NCI-H2081 (cell line): ENCODE measurements at regions not wholly inside any gene's neighbourhood (a gene's known extent, or its start where the extent isn't known, plus 50 kb on each side); places are given as distances from the start of the nearest gene placed in this dataset.
"Not testable (repeated sequence)": the region's sequence is repeated elsewhere in the genome, so short reads cannot be mapped to it uniquely, and the experiment has no call there.

Source experiments
- DNase-seq, 2 experiments: peaks; one replicate each; lab custom pipeline; 2025; lab: John Stamatoyannopoulos, UW

DNA sequence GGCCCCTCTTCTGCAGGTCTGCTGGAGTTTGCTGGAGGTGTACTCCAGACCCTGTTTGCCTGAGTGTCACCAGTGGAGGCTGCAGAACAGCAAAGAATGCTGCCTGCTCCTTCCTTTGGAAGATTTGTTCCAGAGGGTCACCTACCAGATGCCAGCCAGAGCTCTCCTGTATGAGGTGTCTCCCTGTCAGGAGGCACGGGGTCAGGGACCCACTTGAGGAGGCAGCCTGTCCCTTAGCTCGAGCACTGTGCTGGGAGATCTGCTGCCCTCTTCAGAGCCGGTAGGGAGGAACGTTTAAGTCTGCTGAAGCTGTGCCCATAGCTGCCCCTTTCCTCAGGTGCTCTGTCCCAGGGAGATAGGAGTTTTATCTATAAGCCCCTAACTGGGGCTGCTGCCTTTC, 207.9 kb downstream of the FAT3 start:
- no peak for DNase-seq

DNA sequence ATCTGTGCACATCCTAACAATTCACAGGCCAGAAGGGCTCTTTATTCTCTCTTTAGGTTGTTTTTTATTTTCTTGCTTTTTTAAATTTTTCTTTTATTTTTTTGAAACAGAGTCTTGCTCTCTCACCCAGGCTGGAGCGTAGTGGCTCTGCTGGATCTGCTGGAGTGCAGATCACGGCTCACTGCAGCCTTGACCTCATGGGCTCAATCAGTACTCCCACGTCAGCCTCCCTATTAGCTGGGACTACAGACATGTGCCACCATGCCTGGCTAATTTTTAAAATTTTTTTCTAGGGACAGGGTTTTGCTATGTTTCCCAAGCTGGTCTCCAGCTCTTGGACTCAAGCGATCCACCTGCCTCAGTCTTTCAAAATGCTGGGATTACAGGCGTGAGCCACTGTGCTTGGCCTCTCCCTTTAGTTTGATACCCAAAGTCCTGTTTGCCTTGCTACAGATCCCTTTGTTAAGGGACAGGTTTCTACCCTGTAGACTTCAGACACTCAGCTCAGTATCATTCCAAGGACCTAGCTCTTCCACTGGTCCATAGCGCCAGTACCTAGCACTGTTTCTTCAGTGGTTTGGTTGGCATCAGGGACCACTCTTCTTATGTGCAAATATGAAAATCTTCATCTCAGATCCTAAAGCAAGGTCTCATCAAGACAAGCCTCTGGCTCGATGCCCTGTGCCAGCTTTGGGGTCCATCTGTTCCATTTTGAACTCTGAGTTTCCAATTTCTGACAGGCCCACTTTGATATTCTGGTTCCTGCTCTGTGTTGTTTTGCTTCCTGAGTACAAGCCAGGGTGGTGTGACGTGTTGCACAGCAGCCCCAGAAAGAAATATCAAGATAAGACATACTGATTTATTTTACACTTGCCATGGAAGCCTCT, 211.7 kb downstream of the FAT3 start:
- DNase-seq: no peak

DNA sequence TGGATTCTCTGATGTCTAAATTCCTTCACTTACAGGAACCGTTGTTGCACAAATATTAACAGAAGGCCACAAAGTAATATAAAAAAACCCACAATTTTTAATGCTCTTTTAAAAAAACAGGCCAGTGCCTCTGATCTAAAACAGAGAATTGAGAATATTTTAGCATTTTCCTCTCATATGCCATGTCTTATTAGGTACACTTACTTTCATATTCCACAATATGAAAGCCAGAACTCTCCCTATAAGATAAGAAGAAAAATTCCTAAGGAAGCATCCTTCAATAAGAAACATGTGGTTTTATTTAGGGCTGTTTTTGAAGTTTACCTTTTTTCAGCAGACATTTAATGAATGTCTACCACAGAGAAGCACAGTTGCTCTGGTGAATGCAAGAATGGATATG, 214.5 kb downstream of the FAT3 start:
- DNase-seq: no peak

DNA sequence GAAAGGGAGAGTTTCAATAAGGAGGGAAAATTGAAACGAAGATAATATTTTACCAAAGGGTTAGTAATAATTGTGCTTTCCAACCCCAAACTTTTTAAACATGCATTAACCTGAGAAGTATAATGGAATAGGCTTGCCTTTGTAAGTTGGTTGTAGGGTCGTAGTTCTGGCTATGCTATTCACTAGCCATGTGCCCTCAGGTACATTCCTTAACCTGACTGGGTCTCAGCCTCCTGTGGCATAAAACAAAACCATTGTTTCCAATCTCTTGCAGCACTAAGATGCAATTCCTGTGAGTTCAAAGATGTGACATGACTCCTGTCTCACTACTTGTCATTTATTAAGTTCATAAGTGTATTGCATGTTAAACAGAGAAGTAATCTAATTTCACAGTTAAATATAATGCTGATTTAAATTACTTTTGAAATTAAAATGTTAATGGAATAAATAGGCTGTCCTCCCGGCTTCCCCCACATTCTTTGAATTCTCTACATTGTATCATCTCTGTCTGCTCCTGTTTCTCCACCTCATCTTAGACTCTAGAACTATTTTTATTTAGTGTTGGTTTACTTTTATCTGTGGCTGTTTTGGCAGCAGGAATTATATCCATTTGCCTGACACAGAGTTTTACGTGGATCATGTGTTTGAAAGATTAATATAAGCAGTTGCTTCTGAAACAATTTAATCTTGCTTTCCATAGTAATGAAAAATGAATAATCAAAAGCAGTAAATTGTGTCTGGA, 216.3 kb downstream of the FAT3 start:
- no peak for DNase-seq

DNA sequence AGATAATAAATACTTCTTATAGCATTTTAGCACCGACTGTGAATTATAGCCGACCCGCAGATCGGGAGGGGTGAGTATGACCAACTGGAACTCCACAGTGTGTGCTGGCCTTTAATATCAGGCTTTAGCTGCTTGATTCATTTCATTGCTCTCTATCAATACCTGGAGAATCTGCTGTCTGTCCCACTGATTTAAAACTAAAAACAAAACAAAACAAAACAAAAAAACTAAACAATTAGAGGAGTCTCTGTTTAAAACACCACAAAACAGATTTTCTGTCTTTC, 216.8 kb downstream of the FAT3 start:
- DNase-seq: no peak

DNA sequence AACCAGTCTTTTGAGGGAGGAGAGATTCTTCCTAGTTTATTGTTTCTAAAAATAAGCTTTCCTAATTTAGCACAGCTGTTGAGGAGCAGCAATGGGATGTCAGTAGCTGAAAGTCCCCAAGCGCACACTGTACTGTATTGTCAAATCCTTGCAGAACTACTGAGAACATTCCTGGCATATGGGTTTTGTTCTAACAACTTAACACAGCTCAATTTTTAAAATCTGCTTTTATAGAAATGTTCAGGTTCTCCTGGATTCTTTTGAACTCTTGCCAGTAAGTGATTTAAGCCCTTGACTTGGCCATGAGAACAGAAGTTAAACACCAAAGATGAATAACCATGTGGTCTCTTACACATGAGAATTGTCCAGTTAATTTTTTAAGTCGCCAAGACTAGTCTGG, 218.6 kb downstream of the FAT3 start:
- DNase-seq: no peak

DNA sequence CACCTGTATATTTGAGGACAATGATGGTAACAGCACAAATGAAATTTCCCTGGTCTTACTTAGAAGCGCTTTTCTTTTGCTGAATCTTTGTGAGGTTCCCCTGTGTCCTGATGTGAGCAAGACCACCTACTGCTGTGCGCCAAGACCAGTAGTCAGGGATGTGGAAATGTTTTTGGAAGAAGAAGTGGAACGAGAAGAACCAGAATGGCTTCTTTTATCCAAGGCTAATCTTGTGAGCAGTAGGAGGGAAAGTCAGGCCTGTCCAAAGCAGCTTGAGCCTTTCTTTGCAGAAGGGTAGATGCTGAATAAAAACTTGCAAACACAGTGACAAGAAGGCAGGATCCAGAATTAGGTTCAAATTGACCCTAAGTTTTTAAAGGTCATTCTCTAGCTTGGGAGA, 223.0 kb downstream of the FAT3 start:
- DNase-seq: no peak

DNA sequence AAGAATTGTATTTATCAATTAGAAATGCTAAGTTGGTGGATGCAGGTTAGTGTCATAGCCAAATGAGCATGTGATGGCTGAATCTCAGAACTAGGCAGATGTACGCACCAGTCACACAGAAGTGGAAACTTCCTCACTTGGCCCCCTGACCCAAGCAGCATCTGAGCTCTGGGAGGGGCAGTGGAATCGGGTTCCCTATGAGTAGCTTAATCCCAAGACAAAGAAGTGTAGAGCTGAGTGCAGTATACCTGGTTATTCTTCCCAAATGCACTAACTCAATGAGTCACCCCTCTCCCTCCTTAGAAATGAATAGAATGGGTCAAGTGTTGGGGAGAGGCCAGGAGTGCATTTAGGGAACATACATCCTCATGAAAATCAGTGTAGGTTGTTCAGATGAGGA, 224.6 kb downstream of the FAT3 start:
- no peak for DNase-seq

DNA sequence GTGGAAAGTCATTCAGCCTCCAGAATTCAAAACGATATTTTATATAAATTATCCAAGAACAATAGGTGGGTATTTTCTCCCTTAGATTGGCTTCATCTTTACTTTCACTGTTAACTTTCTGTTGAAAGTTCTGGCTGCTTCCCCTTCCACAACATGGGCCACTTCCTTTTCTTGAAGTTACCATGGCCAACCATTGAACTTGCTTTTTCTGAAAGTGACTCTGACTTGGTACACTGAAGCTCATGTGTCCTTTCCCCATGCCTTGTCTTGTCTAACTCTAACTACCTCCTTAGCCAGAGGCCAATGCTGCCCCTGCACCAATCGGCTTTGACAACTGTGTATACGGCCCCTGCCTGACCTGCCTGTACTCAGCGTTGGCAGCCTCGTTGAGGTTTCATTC, 225.2 kb downstream of the FAT3 start:
- DNase-seq: no peak

DNA sequence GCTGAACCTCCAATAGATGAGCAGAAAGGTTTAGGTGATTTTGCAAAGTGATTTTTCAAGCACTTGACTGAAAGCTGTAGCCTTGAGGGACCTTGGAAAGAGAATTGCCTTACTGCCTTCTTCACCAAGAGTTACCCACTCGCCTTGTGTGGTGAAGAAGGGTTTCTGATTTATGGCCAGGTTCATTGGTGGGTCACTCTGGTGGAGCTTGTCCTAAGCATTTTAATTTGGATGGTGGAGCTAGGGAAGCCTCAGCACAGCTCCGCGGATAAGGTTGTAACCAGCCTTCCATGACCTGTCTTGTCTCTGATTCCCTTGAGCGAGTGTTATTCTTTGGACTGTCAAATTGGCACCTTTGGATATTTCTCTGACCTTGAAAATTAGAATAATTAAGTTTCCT, 226.4 kb downstream of the FAT3 start:
- DNase-seq: no peak

DNA sequence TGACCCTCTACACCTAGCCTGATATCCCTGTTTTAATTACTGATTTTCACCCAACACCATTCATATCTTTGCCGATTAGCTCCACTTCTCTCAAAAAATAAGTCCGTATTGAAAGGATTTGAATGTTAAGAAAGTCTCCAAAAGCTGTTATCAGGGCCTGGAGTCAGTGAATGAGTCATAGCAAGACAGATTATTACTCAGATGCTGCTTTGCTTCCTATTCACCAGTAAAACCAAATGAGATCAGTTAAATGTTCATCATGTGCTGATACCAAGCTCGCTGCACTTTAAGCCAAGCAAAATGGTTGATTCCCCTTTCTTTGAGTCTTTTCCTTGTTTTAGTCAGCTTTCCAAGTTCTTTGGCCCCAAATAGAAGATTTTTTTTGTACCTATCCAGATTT, 228.4 kb downstream of the FAT3 start:
- DNase-seq: no peak

DNA sequence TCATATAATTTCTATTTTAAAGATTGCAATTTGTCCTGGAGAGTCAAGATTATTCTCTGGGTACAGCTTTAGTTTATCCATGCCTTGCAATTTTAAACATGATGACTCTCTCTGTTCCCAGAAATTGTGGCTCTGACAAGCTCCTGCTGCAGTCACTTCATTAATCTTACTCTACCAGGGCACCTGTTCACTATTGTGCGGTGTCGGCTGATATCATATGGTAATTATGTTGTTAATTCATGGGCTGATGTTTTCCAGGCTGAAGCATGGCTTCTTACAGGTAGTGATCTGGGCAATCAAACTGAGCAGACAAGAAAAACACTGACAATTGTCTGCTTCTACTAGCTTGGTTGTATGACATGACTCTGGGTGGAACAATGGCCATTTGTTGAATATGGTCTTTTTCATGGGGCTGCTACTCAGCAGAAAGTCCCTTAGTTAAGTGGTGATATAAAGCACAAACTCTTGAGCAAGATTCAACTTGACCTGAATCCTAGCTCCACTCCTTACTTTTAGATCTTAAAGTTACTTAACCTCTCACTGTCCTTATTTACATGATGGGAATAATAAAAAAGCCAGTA, 230.7 kb downstream of the FAT3 start:
- peak; percentile 6 to 63 for DNase-seq

DNA sequence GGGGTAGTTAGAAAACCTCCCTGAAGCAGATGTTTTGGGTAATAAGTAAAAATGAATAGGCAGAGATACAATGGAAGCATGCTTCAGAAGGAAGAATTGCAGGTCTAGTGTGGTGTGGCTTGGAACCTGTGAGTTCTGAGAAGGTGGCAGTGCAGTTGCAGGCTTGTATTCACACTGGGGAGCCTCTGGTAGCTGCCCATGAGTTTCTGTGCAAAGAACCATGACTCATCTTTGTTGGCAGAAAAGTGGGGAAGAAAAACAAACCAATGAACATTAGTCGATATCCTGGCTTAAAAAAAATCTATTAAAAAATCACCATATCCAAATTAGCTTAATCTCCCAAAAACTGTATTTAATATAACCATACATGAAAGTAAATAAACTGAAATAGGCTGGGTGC, 232.6 kb downstream of the FAT3 start:
- DNase-seq: no peak

DNA sequence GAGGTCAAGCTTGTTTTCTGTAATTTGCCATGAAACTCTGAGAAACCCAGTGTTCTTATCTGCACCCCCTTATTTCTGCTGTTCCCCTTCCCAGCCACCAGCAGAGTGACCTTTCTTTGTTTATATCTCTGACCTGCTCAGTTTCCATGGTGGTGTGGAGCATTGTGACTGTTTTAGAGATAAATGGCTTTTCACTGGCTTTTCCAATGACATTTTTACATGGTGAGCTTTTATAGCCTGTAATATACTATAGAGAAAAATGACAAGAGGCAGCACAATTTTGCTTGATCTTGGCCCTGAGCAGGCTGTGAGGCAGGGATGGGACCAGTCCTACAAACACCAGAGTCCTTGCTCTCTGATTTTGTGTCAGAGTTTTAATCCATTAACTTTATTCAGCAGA, 233.9 kb downstream of the FAT3 start:
- DNase-seq: no peak

DNA sequence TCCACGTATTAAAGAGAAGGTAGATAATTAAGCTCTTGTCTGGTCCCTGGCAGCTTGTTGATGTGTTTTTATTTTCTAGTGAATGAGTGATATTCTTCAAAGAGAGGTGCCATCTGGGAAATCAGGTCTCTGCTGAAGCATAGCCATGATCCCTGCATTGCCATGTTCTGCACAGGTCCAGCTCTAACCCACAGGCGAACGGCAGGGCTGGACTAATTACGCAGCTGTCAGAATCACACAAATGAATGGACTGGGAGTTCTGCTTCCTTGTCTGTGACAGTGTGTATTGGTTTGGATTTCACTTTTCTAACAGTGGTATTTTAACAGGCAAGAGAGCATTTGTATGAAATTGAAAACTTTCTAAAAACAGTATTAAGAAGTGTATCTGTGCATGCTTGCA, 235.6 kb downstream of the FAT3 start:
- no peak for DNase-seq

DNA sequence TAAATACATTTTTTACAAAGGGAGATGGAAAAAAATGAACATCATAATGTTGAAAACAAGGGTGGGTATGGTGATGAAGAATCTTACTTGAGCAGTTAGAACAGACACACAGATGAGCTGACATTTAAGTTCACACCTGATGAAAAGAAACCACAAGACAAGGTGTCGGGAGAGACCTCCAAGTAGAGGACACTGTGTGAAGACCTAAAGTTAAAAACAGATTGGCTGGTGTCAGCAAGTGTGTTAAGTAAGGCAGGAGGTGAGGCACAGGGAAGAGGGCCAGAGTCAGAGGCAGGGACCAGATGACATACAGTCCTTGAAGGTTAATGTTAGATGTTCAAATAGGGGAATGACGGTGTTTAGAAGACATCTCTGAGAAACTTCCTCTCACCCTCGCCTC, 236.8 kb downstream of the FAT3 start:
- no peak for DNase-seq

DNA sequence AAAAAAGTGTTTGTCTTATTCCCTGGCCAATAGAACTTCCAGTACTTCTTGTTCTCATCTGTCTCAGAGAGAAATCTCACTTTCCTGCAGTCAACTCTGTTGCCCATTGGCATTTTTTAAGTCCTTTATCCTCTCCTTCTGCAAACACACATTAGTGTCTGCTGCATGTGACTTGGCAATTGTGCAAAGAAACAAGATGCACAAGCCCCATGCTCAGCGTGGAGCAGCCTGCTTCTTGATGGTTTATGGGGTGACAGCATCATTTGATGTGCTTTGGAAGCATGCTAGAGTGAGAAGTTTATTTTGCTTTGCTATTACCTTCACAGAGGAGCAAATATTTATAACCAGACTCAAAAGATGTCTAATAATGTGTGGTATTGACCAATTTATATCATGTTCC, 238.2 kb downstream of the FAT3 start:
- no peak for DNase-seq

DNA sequence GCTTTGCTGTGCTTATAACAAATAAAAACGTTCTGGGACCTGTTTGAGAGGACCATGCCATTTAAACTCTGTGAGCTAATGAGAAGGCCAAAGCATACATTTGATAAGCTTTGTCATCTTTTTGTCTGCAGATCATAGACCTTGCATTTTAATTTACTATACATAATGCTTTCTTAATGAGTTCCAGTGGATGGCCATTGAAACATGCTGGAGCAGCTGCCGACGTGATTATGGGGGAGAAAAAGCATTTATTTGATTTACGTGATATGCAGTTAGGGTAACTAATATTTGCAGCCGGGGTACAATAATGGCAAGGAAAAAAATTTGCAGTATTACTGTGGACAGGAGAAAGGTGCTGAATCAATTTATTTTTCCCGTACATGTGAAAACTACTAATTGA, 240.2 kb downstream of the FAT3 start:
- peak in 1 of 2 experiments; percentile 17 for DNase-seq

DNA sequence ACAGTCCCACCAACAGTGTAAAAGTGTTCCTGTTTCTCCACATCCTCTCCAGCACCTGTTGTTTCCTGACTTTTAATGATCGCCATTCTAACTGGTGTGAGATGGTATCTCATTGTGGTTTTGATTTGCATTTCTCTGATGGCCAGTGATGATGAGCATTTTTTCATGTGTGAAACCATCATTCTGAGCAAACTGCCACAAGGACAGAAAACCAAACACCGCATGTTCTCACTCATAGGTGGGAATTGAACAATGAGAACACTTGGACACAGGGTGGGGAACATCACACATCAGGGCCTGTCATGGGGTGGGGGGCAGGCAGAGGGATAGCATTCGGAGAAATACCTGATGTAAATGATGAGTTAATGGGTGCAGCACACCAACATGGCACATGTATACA, 240.8 kb downstream of the FAT3 start:
- not testable (repeated sequence) for DNase-seq

DNA sequence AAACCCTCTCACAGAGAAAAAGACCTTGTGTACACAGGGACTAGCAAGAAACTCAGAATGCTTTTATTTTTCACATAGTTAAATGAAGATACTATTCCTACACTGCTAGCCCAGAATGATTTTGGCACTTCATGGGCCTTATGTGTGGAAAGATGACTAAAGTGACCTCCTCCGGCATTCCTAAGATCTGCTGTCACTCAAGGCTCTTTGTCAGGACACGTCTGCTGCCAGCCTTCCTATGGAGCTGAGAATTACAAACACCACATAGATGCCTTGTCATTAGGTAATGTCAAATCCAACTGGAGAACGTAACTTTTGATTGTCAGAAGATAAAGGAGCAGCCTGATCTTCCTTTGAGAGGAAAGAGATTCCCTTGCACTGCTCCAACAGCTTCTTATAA, 249.1 kb downstream of the FAT3 start:
- DNase-seq: no peak

DNA sequence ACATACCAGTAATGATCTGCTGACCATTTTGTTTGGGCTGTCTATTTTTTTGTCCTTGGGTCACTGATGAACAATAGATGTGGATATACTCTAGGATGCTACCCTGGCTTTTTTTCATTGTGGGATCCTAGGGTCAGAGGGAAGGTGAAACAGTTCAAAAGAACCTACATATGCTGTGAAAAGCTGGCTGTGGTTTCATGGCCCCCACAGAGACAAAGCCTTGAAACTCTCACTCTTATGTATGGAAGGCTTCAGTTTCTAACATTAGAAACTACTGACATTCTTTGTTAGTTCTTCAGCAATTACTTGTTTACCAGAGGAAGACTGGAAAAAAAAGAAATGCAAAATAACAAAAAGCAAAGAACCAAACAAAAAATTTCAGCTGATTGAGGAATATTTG, 250.7 kb downstream of the FAT3 start:
- DNase-seq: no peak

DNA sequence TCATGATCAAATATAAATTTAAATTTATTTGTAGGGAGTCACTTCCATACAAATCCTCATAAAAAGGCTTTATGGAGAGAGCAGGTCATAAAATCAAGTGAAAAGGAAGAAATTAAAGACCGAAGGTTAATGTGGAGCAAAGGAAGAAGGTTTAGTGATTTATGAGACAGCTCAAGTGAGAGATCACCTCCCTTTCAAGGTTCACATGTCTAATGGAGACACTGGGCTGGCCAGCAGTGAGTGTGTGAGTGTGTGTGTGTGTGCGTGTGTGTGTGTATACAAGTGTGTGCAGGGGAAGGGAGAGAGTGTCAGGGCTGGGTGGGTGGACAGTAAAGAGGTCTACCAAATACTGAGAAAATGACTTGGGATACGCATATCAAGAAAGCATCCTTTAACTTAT, 251.2 kb downstream of the FAT3 start:
- no peak for DNase-seq

DNA sequence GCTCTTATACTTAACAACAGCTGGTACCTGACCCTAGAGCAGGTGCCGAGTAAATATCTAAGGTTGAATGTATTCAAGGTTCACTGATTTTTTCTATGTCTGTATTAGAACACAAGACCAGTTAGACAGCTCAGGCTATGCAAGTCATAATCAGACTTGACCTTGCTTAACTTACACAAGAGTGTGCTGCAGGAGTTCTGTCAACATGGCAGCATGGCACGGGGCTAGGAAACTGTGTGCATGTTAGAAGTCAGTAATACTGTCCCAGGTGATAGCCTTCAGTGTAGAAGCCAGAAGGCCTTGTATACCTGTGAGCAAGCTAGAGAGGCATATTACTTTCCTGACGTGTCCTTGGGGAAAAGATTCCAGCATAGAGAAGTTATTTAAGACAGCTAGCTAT, 253.1 kb downstream of the FAT3 start:
- DNase-seq: no peak

DNA sequence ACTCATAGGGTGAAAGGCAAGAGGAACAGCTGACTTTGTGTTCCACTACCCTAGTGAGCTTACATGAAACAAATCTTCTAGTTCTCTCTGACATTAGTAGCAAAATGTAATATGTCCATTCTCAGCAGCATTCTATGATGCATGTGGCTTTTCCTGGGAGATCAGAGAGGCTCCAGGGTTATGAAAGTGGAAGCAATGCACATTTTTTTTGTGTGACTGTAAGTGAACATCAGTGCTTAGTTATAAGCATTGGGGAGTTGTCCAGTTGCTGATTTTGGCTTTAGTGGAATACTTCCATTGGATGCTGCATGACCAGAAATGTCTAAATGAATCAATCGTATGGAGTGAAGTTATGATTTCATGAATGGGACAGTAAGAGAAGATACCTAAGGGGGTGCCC, 255.9 kb downstream of the FAT3 start:
- DNase-seq: no peak
